HG03571 (cell line): ENCODE measurements at regions not wholly inside any gene's neighbourhood (a gene's known extent, or its start where the extent isn't known, plus 50 kb on each side); places are given as distances from the start of the nearest gene placed in this dataset.

ENCODE experiments used
- ATAC-seq: cut with Tn5 transposase; IDR thresholded peaks from one replicate; pipeline ENCODE4 v1.9.1; 2021; ENCODE audit not compliant: unreplicated experiment

GRCh38 chr5:68957591-68957990 lies 136.2 kb upstream of the SLC30A5 start:
- ATAC-seq = no peak

GRCh38 chr5:68958428-68958827 lies 135.4 kb upstream of the SLC30A5 start:
- ATAC-seq = no peak

GRCh38 chr5:68960456-68960855 lies 133.4 kb upstream of the SLC30A5 start:
- ATAC-seq = no peak

DNA sequence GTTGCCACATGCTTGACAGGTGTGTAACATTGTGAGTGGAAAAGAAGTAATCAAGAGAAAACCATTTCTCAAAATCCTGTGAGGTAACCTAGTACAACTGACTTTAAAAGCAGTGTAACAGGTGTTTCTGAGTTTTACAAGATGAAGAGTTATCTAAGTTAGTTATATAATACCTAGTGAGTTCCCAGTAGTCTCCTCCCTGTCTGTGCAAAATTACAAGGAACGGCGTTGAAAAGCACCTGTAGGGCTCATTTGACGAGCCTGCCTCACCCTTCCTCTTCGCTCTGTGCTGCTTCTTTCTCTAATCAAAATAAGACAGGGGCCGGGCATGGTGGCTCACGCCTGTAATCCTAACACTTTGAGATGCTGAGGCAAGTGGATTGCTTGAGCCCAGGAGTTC lies 132.9 kb upstream of the SLC30A5 start:
- ATAC-seq = no peak

DNA sequence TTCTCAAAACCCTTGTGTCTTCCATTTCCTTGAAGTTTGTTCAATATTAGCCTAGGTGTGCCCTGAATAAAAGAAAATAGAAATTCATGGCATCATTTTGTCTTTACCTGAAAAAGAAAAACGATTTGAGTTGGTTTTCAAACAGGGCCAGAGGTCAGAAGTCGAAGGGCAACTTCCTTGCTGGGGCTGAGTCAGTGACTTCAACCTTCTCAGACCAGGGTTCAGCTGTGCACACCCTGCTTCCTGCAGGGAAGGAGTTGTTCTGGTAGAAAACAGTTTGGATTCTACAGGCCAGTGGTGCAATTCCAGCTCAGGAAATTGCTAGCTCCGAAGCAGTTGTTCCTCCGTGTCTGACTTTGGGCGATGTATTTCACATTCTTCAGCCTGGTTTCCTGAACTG lies 132.1 kb upstream of the SLC30A5 start:
- ATAC-seq = no peak

DNA sequence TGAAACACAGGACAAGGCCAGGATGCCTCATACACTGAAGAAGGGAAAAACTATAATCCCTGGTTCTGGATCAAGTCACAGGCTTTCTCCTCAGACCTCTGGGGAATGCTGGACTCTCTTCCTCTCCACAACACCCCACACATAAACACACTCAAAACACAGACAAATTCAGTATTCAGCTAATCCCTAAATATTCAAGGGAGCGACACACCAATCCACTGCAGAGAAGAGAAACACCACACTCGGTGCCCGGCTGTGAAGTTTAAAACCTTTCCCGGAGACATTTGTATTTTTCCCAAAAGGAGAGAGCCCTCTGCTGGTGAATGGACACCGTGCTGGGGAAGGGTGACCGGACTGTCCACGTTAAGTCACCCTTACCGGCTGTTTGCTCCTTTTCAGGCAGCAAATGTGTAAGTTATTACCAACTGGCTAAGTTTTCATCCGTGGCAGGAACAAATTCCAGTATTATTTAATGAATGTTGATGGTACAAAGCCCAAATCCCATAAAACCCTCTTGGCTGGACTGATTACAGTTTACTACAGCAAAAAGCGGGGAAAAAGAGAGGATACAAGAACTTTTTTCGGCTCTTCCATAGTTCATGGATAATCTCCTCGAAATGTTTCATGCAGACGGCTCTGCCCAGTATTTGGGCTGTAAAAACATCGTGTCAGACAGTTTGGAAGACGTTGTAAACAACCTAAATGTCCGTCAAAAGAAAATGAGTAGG lies 130.9 kb upstream of the SLC30A5 start:
- no peak for ATAC-seq

DNA sequence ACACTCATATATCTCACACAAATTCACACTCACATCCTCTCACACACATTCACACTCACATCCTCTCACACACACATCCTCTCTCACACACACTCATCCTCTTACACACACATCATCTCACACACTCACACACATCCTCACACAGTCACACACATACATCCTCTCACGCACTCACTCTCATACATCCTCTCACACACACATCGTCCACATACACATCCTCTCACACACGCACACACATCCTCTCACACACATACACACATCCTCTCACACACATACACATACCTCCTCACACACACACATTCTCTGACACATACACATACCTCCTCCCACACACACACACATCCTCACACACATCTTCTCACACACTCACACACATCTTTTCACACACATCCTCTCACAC lies 129.1 kb upstream of the SLC30A5 start:
- no peak for ATAC-seq

GRCh38 chr5:68965926-68966325 lies 127.9 kb upstream of the SLC30A5 start:
- ATAC-seq = no peak

DNA sequence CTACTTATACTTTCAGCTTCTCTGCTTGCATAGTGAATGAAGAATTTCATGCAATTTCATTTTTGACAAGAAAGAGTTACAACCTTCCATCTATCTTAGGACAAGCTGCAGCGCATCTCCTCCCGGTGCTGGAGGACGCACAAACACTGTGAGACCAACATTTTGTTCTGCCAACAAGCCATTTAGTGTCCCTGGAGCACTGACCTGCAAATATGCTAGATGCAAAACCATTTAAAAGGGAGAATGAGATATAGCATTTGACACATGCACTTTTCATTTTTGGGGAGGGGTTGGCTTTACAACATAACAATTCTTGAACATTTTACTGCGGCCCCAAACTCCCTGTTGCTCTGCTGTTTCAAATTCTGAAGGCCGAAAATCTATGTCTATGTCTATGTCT lies 127.2 kb upstream of the SLC30A5 start:
- ATAC-seq = no peak

GRCh38 chr5:68968429-68968828 lies 125.4 kb upstream of the SLC30A5 start:
- no peak for ATAC-seq

GRCh38 chr5:68970617-68971016 lies 123.2 kb upstream of the SLC30A5 start:
- no peak for ATAC-seq

DNA sequence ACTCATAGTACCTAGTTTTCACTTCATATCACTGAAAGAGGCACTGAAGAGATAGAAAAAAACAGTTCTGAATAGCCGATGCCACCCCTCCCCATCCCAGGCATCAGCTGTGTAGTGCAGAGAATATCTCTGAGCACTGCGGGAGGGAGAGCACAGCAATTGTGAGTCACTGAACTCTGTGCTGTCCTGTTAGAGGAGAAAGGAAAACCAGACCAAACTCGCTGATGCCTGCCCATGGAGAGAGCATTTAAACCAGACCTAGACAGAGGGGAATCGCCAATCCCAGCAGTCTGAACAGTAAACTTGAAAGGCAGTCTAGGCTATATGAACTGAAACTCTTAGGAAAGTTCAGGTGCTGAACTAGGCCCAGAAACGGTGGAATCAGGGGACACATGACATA lies 120.1 kb upstream of the SLC30A5 start:
- no peak for ATAC-seq

DNA sequence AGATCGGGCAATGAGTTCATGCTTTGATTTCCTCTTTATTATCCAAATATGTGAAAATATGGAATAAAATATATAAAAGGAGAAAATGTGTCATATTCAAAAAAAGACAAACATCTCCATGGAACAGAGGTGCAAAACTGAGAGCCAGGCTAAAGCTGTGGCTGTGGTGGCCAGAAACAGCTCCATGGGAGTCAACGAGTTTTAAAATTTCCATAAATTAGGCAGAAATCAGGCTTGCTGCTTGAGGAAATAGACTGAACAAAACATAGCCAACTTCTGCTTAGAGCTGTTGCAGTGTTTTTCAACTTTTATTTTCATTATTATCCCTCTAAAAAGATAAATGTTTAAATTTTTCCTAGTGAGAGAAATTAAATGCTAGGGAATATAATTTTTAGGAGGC lies 110.8 kb upstream of the SLC30A5 start:
- no peak for ATAC-seq

GRCh38 chr5:68983959-68984358 lies 109.9 kb upstream of the SLC30A5 start:
- no peak for ATAC-seq

DNA sequence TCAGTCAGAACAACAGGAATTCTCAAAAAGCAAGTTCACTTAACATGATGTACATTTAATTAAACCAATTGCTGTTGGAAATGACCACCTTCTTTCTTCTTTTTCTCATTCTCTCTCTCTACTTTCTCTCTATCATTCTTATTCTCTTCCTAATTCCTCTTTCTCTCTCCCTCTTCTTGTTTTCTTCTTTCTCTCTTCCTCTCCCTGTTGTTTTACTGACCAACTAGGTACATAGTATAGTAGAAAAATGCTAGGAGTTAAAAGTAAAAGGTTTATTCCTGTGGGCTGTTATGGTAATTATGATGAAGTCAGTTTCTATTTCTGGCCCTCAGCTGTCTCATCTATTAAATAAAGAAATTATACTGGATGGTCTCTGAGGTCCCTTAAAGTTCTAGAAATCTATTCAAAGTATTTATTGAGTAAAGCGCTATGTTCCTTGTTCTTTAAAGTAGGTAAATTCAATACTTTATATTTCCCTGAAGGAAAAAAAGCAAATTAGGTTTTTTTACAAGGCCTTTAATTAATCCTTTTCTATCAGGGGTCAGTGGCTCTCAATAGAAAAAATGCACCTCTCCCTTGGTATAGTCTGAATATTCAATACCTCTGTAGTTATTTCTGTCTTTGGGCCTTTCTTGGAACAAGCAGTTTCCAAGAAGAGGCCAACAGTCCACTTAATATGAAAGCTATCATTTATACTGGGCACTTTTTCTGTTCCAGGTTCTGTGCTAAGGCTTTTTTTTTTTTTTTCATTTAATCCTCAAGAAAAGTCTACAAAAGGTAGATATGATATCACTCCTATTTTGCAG lies 102.3 kb upstream of the SLC30A5 start:
- no peak for ATAC-seq

- peak; percentile 76 for ATAC-seq
Observed at GRCh38 chr5:68994645-68995044, 99.2 kb upstream of the SLC30A5 start.

DNA sequence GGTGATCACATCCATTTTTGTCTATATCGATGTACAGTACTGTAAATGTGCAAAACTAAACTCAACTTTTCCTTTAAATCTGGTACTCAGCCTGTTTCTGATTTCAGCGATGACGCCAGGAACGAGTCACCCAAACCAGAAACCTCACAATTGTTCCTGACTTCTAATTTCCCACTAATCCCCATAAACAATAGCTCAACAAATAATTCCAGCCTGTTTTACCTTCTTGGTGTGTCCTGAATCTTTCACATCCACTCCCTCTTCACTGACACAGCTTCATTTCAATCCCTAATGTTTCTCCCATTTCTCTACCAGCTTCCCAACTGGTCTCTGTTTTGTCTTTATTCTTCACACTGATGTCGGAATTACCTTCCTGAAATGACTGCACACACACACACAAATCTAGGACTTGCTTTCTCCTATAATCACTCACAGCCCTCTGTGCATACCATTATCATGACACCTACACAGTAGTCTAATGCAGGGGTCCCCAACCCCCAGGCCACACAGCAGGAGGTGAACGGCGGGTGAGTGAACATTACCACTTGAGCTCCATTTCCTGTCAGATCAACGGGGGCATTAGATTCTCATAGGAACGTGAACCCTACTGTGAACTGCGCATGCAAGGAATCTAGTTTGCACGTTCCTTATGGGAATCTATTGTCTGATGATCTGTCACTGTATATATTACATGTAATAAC lies 97.8 kb upstream of the SLC30A5 start:
- ATAC-seq = no peak

GRCh38 chr5:68999181-68999580 lies 94.6 kb upstream of the SLC30A5 start:
- no peak for ATAC-seq

GRCh38 chr5:69000216-69000919 lies 93.4 kb upstream of the SLC30A5 start:
- no peak for ATAC-seq

DNA sequence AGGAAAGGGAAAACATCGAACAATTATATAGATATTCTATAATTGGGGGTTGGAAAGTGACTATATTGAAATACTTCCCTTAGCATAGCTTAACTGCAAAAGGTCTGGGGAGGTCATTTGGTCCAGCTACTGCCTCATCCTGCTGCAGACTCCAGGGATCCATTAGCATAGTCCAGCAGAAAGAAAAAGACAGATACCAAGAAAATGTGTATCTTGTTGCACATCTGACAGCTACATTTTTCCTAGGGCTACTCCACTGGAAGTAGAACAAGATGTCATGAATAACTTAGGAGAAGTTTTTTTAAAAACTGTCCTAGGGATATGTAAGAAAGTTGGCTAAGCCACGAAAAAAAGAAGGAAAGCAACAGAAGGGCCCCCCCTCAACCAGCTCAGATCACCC lies 92.9 kb upstream of the SLC30A5 start:
- no peak for ATAC-seq

DNA sequence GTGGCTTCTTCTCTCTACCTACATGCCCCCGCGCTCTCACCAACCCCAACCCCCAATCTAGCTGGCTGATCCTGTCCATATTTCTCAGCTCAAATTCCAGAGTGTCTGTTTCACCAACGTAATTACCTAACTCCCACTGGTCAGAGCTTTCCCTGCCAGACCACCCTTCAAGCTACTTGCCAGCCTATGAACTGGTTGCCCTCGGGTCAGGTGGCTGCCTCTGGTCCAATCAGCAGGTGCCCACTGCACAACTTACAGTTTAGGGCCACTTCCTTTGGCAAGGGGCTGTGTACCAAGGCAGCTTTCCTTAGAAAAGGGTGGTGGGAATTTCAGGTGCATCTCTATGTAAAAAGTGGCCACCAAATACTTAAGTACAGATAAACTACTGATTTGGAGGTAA lies 92.2 kb upstream of the SLC30A5 start:
- no peak for ATAC-seq
